ENCODE measurements at regions not wholly inside any gene's neighbourhood (a gene's known extent, or its start where the extent isn't known, plus 50 kb on each side); places are given as distances from the start of the nearest gene placed in this dataset.

DNA sequence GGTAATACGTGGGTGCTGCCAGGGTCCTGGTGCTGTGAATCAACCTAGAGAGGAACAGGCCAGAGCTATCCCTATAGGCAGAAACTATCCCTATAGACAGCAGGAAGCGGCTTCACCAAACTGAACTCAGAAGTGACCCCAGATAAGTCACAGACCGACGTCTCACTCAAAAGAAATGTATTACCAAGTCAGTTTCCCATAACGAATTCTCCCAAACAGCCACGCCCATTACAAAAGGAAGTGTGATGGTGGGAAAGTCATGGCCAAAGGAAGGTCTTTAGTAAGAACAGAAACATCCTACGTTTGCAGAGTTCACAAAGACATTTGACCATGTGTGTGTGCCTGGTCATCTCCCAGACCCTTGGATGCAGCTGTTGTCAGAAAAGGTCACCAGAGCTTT lies 470.8 kb upstream of the ADARB2 start:
- Histone ChIP-seq H3K27me3 (ENCODE audit: insufficient read depth, low read length) (no peaks in the 10 kb centered on the region), H3K27ac (ENCODE audit: low read depth, low read length) (no peak overlapping the region), H3K36me3 (ENCODE audit: insufficient read depth, low read length) (no peaks in the 10 kb centered on the region), H3K9me3 (ENCODE audit: control insufficient read depth in 1 of 2, low read length in 2 of 2) (no peaks in the 10 kb centered on the region), H3K4me3 (ENCODE audit: low read length in 2 of 2) (no peak overlapping the region), H3K4me1 (ENCODE audit: insufficient read depth, low read length) (no peaks in the 10 kb centered on the region)
- Mint-ChIP-seq H3K27me3 (no peaks in the 10 kb centered on the region), H3K9me3 (peaks cover 0 to 9% (median 0%) of the 10 kb centered on the region in 8 donors), H3K4me1 (no peaks in the 10 kb centered on the region), H3K36me3 (no peaks in the 10 kb centered on the region), H3K4me3 (no peak overlapping the region), H3K27ac (no peak overlapping the region)
- intact Hi-C loops (cut with micrococcal nuclease): no loop called here
- ChIA-PET CTCF (ENCODE audit: partially characterized antibody) (no interaction called here), POLR2A (ENCODE audit: partially characterized antibody) (no interaction called here)
- no peak for DNase-seq

DNA sequence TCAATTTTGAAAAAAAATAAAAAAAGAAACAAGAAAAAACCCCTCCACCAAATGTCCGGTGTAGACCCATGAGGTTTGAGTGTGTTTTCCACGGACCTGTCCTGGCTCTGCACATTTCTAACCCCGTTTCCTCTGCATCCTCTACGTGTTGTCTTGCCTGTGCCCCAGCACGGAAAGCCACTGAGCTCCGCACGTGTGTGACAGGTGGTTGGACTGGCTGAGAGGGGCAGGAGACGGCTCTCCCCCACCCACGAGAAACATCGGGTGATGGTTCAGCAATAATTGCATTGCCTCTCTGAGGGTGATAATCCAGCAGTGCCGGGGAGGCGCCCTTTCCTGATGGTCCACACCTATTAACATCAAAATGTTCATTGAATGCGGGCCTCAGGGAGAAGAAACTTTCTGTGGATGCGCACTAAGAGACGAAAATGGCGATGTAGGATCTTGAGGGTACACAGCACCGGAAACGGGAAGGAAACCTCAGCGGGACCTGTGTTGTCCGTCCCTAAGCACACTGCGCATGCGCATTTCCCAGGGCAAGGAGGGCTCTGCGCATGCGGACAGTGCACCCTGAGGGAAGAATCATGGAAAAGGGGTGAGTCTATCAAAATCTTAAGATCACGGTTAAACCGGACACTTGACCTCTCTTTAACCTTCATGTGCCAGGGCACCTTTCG lies 470.1 kb upstream of the ADARB2 start:
- Histone ChIP-seq H3K36me3 (ENCODE audit: insufficient read depth, low read length) (no peaks in the 10 kb centered on the region), H3K9me3 (ENCODE audit: control insufficient read depth in 1 of 2, low read length in 2 of 2) (no peaks in the 10 kb centered on the region), H3K4me1 (ENCODE audit: insufficient read depth, low read length) (no peaks in the 10 kb centered on the region), H3K4me3 (ENCODE audit: low read length in 2 of 2) (no peak overlapping the region), H3K27me3 (ENCODE audit: insufficient read depth, low read length) (no peaks in the 10 kb centered on the region), H3K27ac (ENCODE audit: low read depth, low read length) (no peak overlapping the region)
- no peak overlapping the region for H3K27ac Mint-ChIP-seq
- H3K9me3 Mint-ChIP-seq: peaks cover 0 to 9% (median 0%) of the 10 kb centered on the region in 8 donors
- ChIA-PET POLR2A (ENCODE audit: partially characterized antibody) (no interaction called here), CTCF (ENCODE audit: partially characterized antibody) (no interaction called here)
- no peaks in the 10 kb centered on the region for H3K4me1 Mint-ChIP-seq
- no peaks in the 10 kb centered on the region for H3K27me3 Mint-ChIP-seq
- H3K4me3 Mint-ChIP-seq: no peak overlapping the region
- H3K36me3 Mint-ChIP-seq: no peaks in the 10 kb centered on the region
- DNase-seq: no peak
- intact Hi-C loops (cut with micrococcal nuclease): no loop called here

DNA sequence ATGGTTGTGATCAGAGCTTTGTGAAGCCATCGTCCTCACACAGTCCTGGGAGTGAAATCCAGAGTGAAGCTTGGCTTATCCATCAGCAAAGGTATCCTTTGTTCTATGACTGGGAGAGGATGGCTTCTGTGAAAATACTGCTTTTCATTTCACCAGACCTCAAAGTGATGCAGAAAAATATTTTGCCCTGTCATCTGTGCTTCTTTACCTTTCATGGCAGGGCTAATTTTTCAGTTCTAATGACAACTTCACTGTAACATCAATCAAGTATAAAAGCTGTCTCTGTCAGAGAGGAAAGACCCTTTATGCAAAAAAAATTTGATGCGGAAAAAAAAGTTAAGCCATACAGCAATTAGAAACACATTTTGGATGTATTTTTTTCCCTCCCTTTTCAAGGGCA lies 468.1 kb upstream of the ADARB2 start:
- no peaks in the 10 kb centered on the region for H3K36me3 ChIP-seq (ENCODE audit: insufficient read depth, low read length)
- CTCF ChIA-PET (ENCODE audit: partially characterized antibody): no interaction called here
- no peaks in the 10 kb centered on the region for H3K27me3 Mint-ChIP-seq

DNA sequence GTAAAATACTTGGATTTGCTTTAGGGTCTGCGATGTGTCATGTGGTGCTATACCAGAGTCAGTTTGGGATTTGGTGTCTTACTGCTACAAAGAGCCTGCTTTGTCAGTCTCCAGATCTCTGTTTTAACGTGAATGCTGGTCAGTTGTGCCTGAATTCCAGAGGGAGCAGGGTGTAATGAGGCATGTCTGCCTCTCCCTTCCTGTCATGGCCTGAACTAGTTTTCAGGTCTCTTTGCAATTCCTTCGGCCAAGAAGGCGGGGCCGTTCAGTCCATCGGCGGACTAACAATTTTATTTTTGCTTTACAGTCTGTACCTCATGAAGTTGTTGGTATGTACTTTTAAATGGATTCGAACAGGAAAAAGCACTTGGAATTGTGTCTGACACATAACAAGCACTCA lies 465.1 kb upstream of the ADARB2 start:
- H3K36me3 Mint-ChIP-seq: no peaks in the 10 kb centered on the region
- peaks cover 0 to 3% of the 10 kb centered on the region in 2 donors for H3K9me3 ChIP-seq (ENCODE audit: control insufficient read depth in 1 of 2, low read length in 2 of 2)
- POLR2A ChIA-PET (ENCODE audit: partially characterized antibody): no interaction called here
- intact Hi-C loops (cut with micrococcal nuclease): no loop called here
- H3K4me1 ChIP-seq (ENCODE audit: insufficient read depth, low read length): no peaks in the 10 kb centered on the region
- no peaks in the 10 kb centered on the region for H3K4me1 Mint-ChIP-seq
- H3K27me3 Mint-ChIP-seq: peaks cover 0 to 1% of the 10 kb centered on the region in 2 donors
- CTCF ChIA-PET (ENCODE audit: partially characterized antibody): no interaction called here
- no peak overlapping the region for H3K4me3 ChIP-seq (ENCODE audit: low read length in 2 of 2)
- no peak overlapping the region for H3K27ac Mint-ChIP-seq
- no peaks in the 10 kb centered on the region for H3K36me3 ChIP-seq (ENCODE audit: insufficient read depth, low read length)
- peaks cover 0 to 11% (median 6%) of the 10 kb centered on the region in 8 donors for H3K9me3 Mint-ChIP-seq
- H3K27ac ChIP-seq (ENCODE audit: low read depth, low read length): no peak overlapping the region
- H3K27me3 ChIP-seq (ENCODE audit: insufficient read depth, low read length): no peaks in the 10 kb centered on the region
- H3K4me3 Mint-ChIP-seq: no peak overlapping the region
- DNase-seq: no peak

More for the DNA sequence above, 468.1 kb upstream of the ADARB2 start:
- Mint-ChIP-seq H3K9me3 (peaks cover 0 to 7% (median 0%) of the 10 kb centered on the region in 8 donors), H3K4me1 (no peaks in the 10 kb centered on the region), H3K27ac (no peak overlapping the region), H3K36me3 (no peaks in the 10 kb centered on the region), H3K4me3 (no peak overlapping the region)
- Histone ChIP-seq H3K27ac (ENCODE audit: low read depth, low read length) (no peak overlapping the region), H3K4me3 (ENCODE audit: low read length in 2 of 2) (no peak overlapping the region), H3K4me1 (ENCODE audit: insufficient read depth, low read length) (no peaks in the 10 kb centered on the region), H3K27me3 (ENCODE audit: insufficient read depth, low read length) (no peaks in the 10 kb centered on the region), H3K9me3 (ENCODE audit: control insufficient read depth in 1 of 2, low read length in 2 of 2) (no peaks in the 10 kb centered on the region)
- no peak for DNase-seq
- intact Hi-C loops (cut with micrococcal nuclease): no loop called here
- POLR2A ChIA-PET (ENCODE audit: partially characterized antibody): no interaction called here

DNA sequence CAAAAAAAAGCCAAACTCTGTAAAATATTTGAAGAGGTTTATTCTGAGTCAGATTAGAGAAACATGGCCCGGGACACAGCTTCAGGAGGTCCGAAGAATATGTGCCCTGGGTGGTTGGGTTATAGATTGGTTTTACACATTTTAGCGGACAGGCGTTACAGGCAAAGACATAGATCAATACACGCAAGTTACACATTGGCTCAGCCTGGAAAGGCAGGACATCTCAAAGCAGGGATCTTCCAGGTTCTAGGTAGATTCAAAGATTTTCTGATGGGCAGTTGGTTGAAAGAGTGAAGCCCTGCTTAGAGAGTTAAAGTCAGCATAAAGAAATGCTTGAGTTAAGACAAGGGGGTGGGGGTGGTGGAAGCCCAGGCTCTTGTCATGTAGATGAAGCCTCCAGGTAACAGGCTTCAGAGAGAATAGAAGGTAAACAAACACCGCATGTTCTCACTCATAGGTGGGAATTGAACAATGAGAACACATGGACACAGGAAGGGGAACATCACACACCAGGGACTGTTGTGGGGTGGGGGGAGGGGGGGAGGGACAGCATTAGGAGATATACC lies 464.3 kb upstream of the ADARB2 start:
- CTCF ChIA-PET (ENCODE audit: partially characterized antibody): no interaction called here
- intact Hi-C loops (cut with micrococcal nuclease): no loop called here
- Mint-ChIP-seq H3K36me3 (no peaks in the 10 kb centered on the region), H3K4me3 (no peak overlapping the region), H3K27ac (no peak overlapping the region), H3K27me3 (peaks cover 0 to 1% of the 10 kb centered on the region in 2 donors), H3K9me3 (peaks cover 0 to 17% (median 10%) of the 10 kb centered on the region in 8 donors), H3K4me1 (no peaks in the 10 kb centered on the region)
- POLR2A ChIA-PET (ENCODE audit: partially characterized antibody): no interaction called here
- Histone ChIP-seq H3K4me1 (ENCODE audit: insufficient read depth, low read length) (no peaks in the 10 kb centered on the region), H3K27ac (ENCODE audit: low read depth, low read length) (no peak overlapping the region), H3K9me3 (ENCODE audit: control insufficient read depth in 1 of 2, low read length in 2 of 2) (peaks cover 0 to 3% of the 10 kb centered on the region in 2 donors), H3K4me3 (ENCODE audit: low read length in 2 of 2) (no peak overlapping the region), H3K36me3 (ENCODE audit: insufficient read depth, low read length) (no peaks in the 10 kb centered on the region), H3K27me3 (ENCODE audit: insufficient read depth, low read length) (no peaks in the 10 kb centered on the region)
- DNase-seq: no peak

DNA sequence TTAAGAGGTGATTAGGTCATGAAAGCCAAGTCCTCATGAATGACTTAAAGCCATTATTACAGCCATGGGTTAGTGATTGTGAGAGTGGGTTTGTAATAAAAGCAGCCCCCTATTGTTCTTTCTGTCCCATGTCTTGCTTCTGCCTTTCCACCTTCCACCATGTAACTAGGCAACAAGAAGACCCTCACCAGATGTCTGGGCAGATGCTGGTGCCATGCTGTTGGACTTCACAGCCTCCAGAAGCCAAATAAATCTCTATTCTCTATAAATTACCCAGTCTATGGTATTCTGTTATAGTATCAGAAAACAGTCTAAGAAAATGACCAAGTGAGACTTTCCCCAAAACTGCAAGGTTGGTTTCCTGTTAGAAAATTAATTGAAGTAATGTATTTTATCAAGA lies 460.3 kb upstream of the ADARB2 start:
- Mint-ChIP-seq H3K4me3 (no peak overlapping the region), H3K27ac (no peak overlapping the region)

DNA sequence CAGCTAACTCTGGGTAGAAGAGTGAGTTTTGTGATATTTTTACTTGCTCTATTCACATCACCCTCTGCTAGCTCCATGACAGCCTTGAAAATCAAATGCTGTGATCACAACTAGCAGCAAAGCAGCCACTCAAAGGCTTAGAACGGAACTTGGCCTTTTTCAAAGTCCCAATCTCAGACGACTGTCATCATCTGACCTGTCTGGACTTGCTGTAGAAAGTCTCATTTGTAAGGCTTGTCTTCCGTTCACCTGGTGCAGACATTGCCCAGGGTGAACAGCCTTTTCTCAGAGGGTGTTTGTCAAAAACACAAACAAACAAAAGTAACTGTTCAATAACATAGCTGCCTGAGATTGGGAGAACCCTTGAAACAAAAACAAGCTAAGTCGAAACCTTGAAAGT lies 458.9 kb upstream of the ADARB2 start:
- no peaks in the 10 kb centered on the region for H3K36me3 ChIP-seq (ENCODE audit: insufficient read depth, low read length)
- no peak overlapping the region for H3K4me3 ChIP-seq (ENCODE audit: low read length in 2 of 2)
- POLR2A ChIA-PET (ENCODE audit: partially characterized antibody): no interaction called here

More for the DNA sequence above, 460.3 kb upstream of the ADARB2 start:
- CTCF ChIA-PET (ENCODE audit: partially characterized antibody): no interaction called here
- H3K27ac ChIP-seq (ENCODE audit: low read depth, low read length): no peak overlapping the region
- H3K9me3 ChIP-seq (ENCODE audit: control insufficient read depth in 1 of 2, low read length in 2 of 2): peaks cover 0 to 3% of the 10 kb centered on the region in 2 donors
- H3K36me3 Mint-ChIP-seq: no peaks in the 10 kb centered on the region
- intact Hi-C loops (cut with micrococcal nuclease): no loop called here
- peaks cover 2 to 4% of the 10 kb centered on the region in 2 donors for H3K27me3 Mint-ChIP-seq
- H3K4me1 ChIP-seq (ENCODE audit: insufficient read depth, low read length): no peaks in the 10 kb centered on the region
- H3K4me1 Mint-ChIP-seq: no peaks in the 10 kb centered on the region
- no peak overlapping the region for H3K4me3 ChIP-seq (ENCODE audit: low read length in 2 of 2)
- H3K9me3 Mint-ChIP-seq: peaks cover 0 to 25% (median 15%) of the 10 kb centered on the region in 8 donors
- H3K36me3 ChIP-seq (ENCODE audit: insufficient read depth, low read length): no peaks in the 10 kb centered on the region
- POLR2A ChIA-PET (ENCODE audit: partially characterized antibody): no interaction called here
- DNase-seq: no peak
- no peaks in the 10 kb centered on the region for H3K27me3 ChIP-seq (ENCODE audit: insufficient read depth, low read length)

More for the DNA sequence above, 458.9 kb upstream of the ADARB2 start:
- Mint-ChIP-seq H3K27me3 (peaks cover 2 to 7% of the 10 kb centered on the region in 2 donors), H3K36me3 (no peaks in the 10 kb centered on the region), H3K4me3 (no peak overlapping the region), H3K9me3 (peaks cover 0 to 25% (median 17%) of the 10 kb centered on the region in 8 donors), H3K4me1 (no peaks in the 10 kb centered on the region), H3K27ac (no peak overlapping the region)
- Histone ChIP-seq H3K27ac (ENCODE audit: low read depth, low read length) (no peak overlapping the region), H3K27me3 (ENCODE audit: insufficient read depth, low read length) (no peaks in the 10 kb centered on the region), H3K9me3 (ENCODE audit: control insufficient read depth in 1 of 2, low read length in 2 of 2) (peaks cover 0 to 3% of the 10 kb centered on the region in 2 donors), H3K4me1 (ENCODE audit: insufficient read depth, low read length) (no peaks in the 10 kb centered on the region)
- intact Hi-C loops (cut with micrococcal nuclease): no loop called here
- no peak for DNase-seq
- CTCF ChIA-PET (ENCODE audit: partially characterized antibody): no interaction called here
